Left ventricle myocardium inferior (tissue), 1 donor: ENCODE measurements at regions not wholly inside any gene's neighbourhood (a gene's known extent, or its start where the extent isn't known, plus 50 kb on each side); places are given as distances from the start of the nearest gene placed in this dataset.

Experiments used
- DNase-seq: peaks from one replicate; pipeline ENCODE4 v3.0.0-alpha.2; 2020
- H3K27ac ChIP-seq: fragments of 200-600 bp; replicated peaks from 2 replicates; pipeline ENCODE4 v1.8.0; 2021
- H3K27me3 ChIP-seq: fragments of 200-600 bp; 2 replicates; pipeline ENCODE4 v1.8.0; 2021; ENCODE audit warnings: low read depth
- H3K36me3 ChIP-seq: fragments of 200-600 bp; 2 replicates; pipeline ENCODE4 v1.8.0; 2021
- H3K4me1 ChIP-seq: fragments of 200-600 bp; 2 replicates; pipeline ENCODE4 v1.8.0; 2021
- H3K4me3 ChIP-seq: fragments of 200-600 bp; 2 replicates; pipeline ENCODE4 v1.8.0; 2021; ENCODE audit warnings: mild to moderate bottlenecking, moderate library complexity
- H3K9me3 ChIP-seq: fragments of 200-600 bp; replicated peaks from 2 replicates; pipeline ENCODE4 v1.8.0; 2021
- CTCF ChIP-seq: fragments of 200-600 bp; IDR thresholded peaks from 2 replicates; pipeline ENCODE4 v1.8.0; 2021; ENCODE audit warnings: antibody characterized with exemption, mild to moderate bottlenecking, borderline replicate concordance
- intact Hi-C: fragments of 100-400 bp; cut with micrococcal nuclease; formaldehyde crosslinking; loops from one replicate; pipeline ENCODE4 v1.11.0; 2022
- donor health status: DM: no; HTN: yes; CAD: no; lungs with severe emphysema.

GRCh38 chr11:26014456-26015115 lies 317.3 kb upstream of the ANO3 start:
- H3K27me3 ChIP-seq, result no peaks in the 10 kb centered on the region
- H3K4me3 ChIP-seq, result no peak overlapping the region
- no peak for TF ChIP-seq CTCF
- no peak for DNase-seq
- no peaks in the 10 kb centered on the region for H3K9me3 ChIP-seq
- intact Hi-C loops, result no loop called here
- H3K27ac ChIP-seq, result no peak overlapping the region
- no peaks in the 10 kb centered on the region for H3K36me3 ChIP-seq
- no peaks in the 10 kb centered on the region for H3K4me1 ChIP-seq

GRCh38 chr11:26017322-26017860 lies 314.5 kb upstream of the ANO3 start:
- TF ChIP-seq CTCF, result no peak
- H3K9me3 ChIP-seq, result no peaks in the 10 kb centered on the region
- no peak overlapping the region for H3K27ac ChIP-seq
- no peaks in the 10 kb centered on the region for H3K27me3 ChIP-seq
- H3K36me3 ChIP-seq, result no peaks in the 10 kb centered on the region
- no peaks in the 10 kb centered on the region for H3K4me1 ChIP-seq
- no peak overlapping the region for H3K4me3 ChIP-seq
- DNase-seq, result no peak
- intact Hi-C loops, result no loop called here

GRCh38 chr11:26017903-26018302 lies 314.0 kb upstream of the ANO3 start:
- Histone ChIP-seq H3K9me3 (no peaks in the 10 kb centered on the region), H3K36me3 (no peaks in the 10 kb centered on the region), H3K27me3 (no peaks in the 10 kb centered on the region), H3K4me1 (no peaks in the 10 kb centered on the region), H3K27ac (no peak overlapping the region), H3K4me3 (no peak overlapping the region)
- no peak for TF ChIP-seq CTCF
- DNase-seq, result no peak
- intact Hi-C loops, result no loop called here

GRCh38 chr11:26018336-26018735 lies 313.6 kb upstream of the ANO3 start:
- no peak for DNase-seq
- H3K27me3 ChIP-seq, result no peaks in the 10 kb centered on the region
- no peak overlapping the region for H3K4me3 ChIP-seq
- no peaks in the 10 kb centered on the region for H3K36me3 ChIP-seq
- H3K4me1 ChIP-seq, result no peaks in the 10 kb centered on the region
- intact Hi-C loops, result no loop called here
- H3K9me3 ChIP-seq, result no peaks in the 10 kb centered on the region
- H3K27ac ChIP-seq, result no peak overlapping the region
- no peak for TF ChIP-seq CTCF

- TF ChIP-seq CTCF, result no peak
- H3K36me3 ChIP-seq, result no peaks in the 10 kb centered on the region
- no peak overlapping the region for H3K27ac ChIP-seq
- H3K4me1 ChIP-seq, result no peaks in the 10 kb centered on the region
- H3K4me3 ChIP-seq, result no peak overlapping the region
- no peak for DNase-seq
- no peaks in the 10 kb centered on the region for H3K9me3 ChIP-seq
- H3K27me3 ChIP-seq, result no peaks in the 10 kb centered on the region
- intact Hi-C loops, result no loop called here
Measured at GRCh38 chr11:26019386-26019785, 312.5 kb upstream of the ANO3 start.
